Hepatocyte (in vitro differentiated cells): ENCODE measurements at regions not wholly inside any gene's neighbourhood (a gene's known extent, or its start where the extent isn't known, plus 50 kb on each side); places are given as distances from the start of the nearest gene placed in this dataset.

ENCODE experiments used
- DNase-seq: peaks from one replicate; pipeline ENCODE4 v3.0.0-alpha.2; 2016; ENCODE audit warnings: low spot score
- H2AFZ ChIP-seq: fragments of 200-600 bp; sonication (generic); 2 replicates; pipeline ENCODE4 v1.6.0; 2016; ENCODE audit warnings: antibody characterized with exemption, mild to moderate bottlenecking
- H3K27ac ChIP-seq: fragments of 200-600 bp; sonication (generic); 2 replicates; pipeline ENCODE4 v1.5.1; 2016; ENCODE audit warnings: mild to moderate bottlenecking
- H3K27me3 ChIP-seq: fragments of 200-600 bp; sonication (generic); 2 replicates; pipeline ENCODE4 v1.6.1; 2016
- H3K36me3 ChIP-seq: fragments of 200-600 bp; sonication (generic); replicated peaks from 2 replicates; pipeline ENCODE4 v1.5.1; 2016; ENCODE audit warnings: low read depth; ENCODE audit not compliant: insufficient read depth
- H3K4me1 ChIP-seq: fragments of 200-600 bp; sonication (generic); 2 replicates; pipeline ENCODE4 v1.5.1; 2016; ENCODE audit warnings: mild to moderate bottlenecking, moderate library complexity; ENCODE audit not compliant: insufficient read depth
- H3K4me2 ChIP-seq: fragments of 200-600 bp; sonication (generic); 2 replicates; pipeline ENCODE4 v1.6.0; 2016
- H3K4me3 ChIP-seq: fragments of 200-600 bp; sonication (generic); 2 replicates; pipeline ENCODE4 v1.5.1; 2016; ENCODE audit warnings: mild to moderate bottlenecking
- H3K79me2 ChIP-seq: fragments of 200-600 bp; sonication (generic); 2 replicates; pipeline ENCODE4 v1.6.0; 2017; ENCODE audit warnings: mild to moderate bottlenecking
- H3K9me2 ChIP-seq: fragments of 200-600 bp; sonication (generic); replicated peaks from 2 replicates; pipeline ENCODE4 v1.6.0; 2017; ENCODE audit warnings: mild to moderate bottlenecking; ENCODE audit not compliant: insufficient read depth
- H3K9me3 ChIP-seq: fragments of 200-600 bp; sonication (generic); 2 replicates; pipeline ENCODE4 v1.5.1; 2016; ENCODE audit warnings: low read depth, mild to moderate bottlenecking
- H4K20me1 ChIP-seq: fragments of 200-600 bp; sonication (generic); 2 replicates; pipeline ENCODE4 v1.6.0; 2016; ENCODE audit warnings: mild to moderate bottlenecking; ENCODE audit not compliant: insufficient read depth, poor library complexity, severe bottlenecking
- CTCF ChIP-seq: fragments of 200-600 bp; sonication (generic); IDR thresholded peaks from 2 replicates; pipeline ENCODE4 v1.5.1; 2016; ENCODE audit warnings: antibody characterized with exemption, mild to moderate bottlenecking; ENCODE audit not compliant: poor library complexity
- EZH2 ChIP-seq: fragments of 200-600 bp; sonication (generic); IDR thresholded peaks from 2 replicates; pipeline ENCODE4 v1.6.1; 2016; ENCODE audit warnings: antibody characterized with exemption, mild to moderate bottlenecking, borderline replicate concordance
- EZH2phosphoT487 ChIP-seq: fragments of 200-600 bp; sonication (generic); IDR thresholded peaks from one replicate; pipeline ENCODE4 v1.6.1; 2018; ENCODE audit warnings: antibody characterized with exemption, mild to moderate bottlenecking, low read depth, moderate library complexity; ENCODE audit not compliant: unreplicated experiment, severe bottlenecking
- WGBS: methylation state at CpG from one replicate; pipeline ENCODE4 v1.1.6; 2016; ENCODE audit warnings: low lambda C conversion rate; ENCODE audit errors: missing lambda C conversion rate; 5-methylcytosine and 5-hydroxymethylcytosine counted together

DNA sequence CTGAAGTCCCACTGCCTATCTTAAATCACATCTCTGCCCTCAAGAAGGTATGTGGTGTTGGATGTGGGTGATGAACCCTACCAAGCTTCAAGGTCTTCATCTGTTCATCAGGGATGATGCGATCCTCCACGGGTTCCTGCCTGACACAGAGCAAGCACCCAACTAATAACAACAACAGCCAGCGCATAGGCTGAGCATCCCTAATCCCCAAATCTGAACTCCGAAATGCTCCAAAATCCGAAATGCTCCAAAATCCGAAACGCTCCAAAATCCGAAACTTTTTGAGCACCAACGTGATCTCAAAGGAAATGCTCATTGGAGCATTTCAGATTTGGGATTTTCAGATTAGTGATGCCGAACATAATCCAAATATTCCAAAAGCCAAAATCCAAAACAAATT lies 238.9 kb upstream of the SDK2 start:
- no peaks in the 10 kb centered on the region for H3K4me1 ChIP-seq
- TF ChIP-seq CTCF (no peak), EZH2phosphoT487 (no peak), EZH2 (no peak)
- H3K4me3 ChIP-seq = no peak overlapping the region
- no peaks in the 10 kb centered on the region for H3K79me2 ChIP-seq
- no peaks in the 10 kb centered on the region for H3K9me3 ChIP-seq
- no peak overlapping the region for H3K27ac ChIP-seq
- peaks cover 18% of the 10 kb centered on the region for H3K27me3 ChIP-seq
- no peaks in the 10 kb centered on the region for H3K36me3 ChIP-seq
- H3K9me2 ChIP-seq = no peaks in the 10 kb centered on the region
- H4K20me1 ChIP-seq = no peaks in the 10 kb centered on the region
- no peak for DNase-seq
- H2AFZ ChIP-seq = no peak overlapping the region
- H3K4me2 ChIP-seq = no peak overlapping the region
- 93% methylated on average over 10 of the region's 10 CpGs for WGBS

DNA sequence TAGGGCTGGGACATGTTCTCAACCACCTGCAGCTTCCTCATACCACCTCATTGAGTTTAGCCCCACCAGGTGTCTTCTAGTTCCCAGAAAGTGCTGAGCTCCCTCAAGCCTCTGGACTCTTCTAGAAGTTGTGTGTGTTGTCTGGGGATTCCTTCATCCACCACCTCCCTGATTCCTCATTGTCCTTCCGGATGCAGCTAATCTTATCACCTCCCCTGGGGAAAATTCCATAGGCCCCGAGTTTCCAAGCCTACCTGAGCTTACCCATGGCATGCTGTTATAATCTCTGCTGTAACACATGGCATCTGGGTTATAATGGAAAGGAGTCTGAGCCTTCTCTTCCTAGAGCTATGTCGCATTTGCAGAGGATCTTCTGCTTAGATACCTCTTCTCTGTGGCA lies 243.5 kb upstream of the SDK2 start:
- 46% methylated on average over 3 of the region's 3 CpGs for WGBS
- no peaks in the 10 kb centered on the region for H3K9me2 ChIP-seq
- no peak for DNase-seq
- H3K4me3 ChIP-seq = no peak overlapping the region
- H3K4me1 ChIP-seq = no peaks in the 10 kb centered on the region
- H3K27me3 ChIP-seq = peaks cover 4% of the 10 kb centered on the region
- H4K20me1 ChIP-seq = no peaks in the 10 kb centered on the region
- H3K9me3 ChIP-seq = no peaks in the 10 kb centered on the region
- H2AFZ ChIP-seq = no peak overlapping the region
- H3K27ac ChIP-seq = no peak overlapping the region
- no peaks in the 10 kb centered on the region for H3K79me2 ChIP-seq
- H3K36me3 ChIP-seq = no peaks in the 10 kb centered on the region
- no peak for TF ChIP-seq EZH2
- no peak for TF ChIP-seq EZH2phosphoT487
- TF ChIP-seq CTCF = no peak
- H3K4me2 ChIP-seq = no peak overlapping the region

- WGBS = 89% methylated on average over 7 of the region's 7 CpGs
- no peak for DNase-seq
- H2AFZ ChIP-seq = no peak overlapping the region
- no peak overlapping the region for H3K4me2 ChIP-seq
- TF ChIP-seq CTCF (no peak), EZH2 (no peak), EZH2phosphoT487 (no peak)
- H3K4me3 ChIP-seq = no peak overlapping the region
- no peaks in the 10 kb centered on the region for H4K20me1 ChIP-seq
- no peaks in the 10 kb centered on the region for H3K79me2 ChIP-seq
- H3K27me3 ChIP-seq = peaks cover 3% of the 10 kb centered on the region
- no peaks in the 10 kb centered on the region for H3K4me1 ChIP-seq
- H3K27ac ChIP-seq = no peak overlapping the region
- no peaks in the 10 kb centered on the region for H3K9me2 ChIP-seq
- H3K9me3 ChIP-seq = no peaks in the 10 kb centered on the region
- H3K36me3 ChIP-seq = no peaks in the 10 kb centered on the region
These were observed 244.6 kb upstream of the SDK2 start for GRCh38 chr17:73888862-73889261.

- no peak overlapping the region for H2AFZ ChIP-seq
- WGBS = 91% methylated on average over 2 of the region's 2 CpGs
- H3K4me2 ChIP-seq = no peak overlapping the region
- H3K9me3 ChIP-seq = no peaks in the 10 kb centered on the region
- H3K9me2 ChIP-seq = no peaks in the 10 kb centered on the region
- TF ChIP-seq EZH2 = no peak
- TF ChIP-seq EZH2phosphoT487 = no peak
- no peak for TF ChIP-seq CTCF
- no peaks in the 10 kb centered on the region for H3K79me2 ChIP-seq
- no peak for DNase-seq
- no peaks in the 10 kb centered on the region for H4K20me1 ChIP-seq
- no peak overlapping the region for H3K4me3 ChIP-seq
- no peaks in the 10 kb centered on the region for H3K27me3 ChIP-seq
- no peak overlapping the region for H3K27ac ChIP-seq
- no peaks in the 10 kb centered on the region for H3K36me3 ChIP-seq
- H3K4me1 ChIP-seq = no peaks in the 10 kb centered on the region
These were observed 245.2 kb upstream of the SDK2 start for GRCh38 chr17:73889439-73889838.
